Fibroblast of pulmonary artery (primary cell): ENCODE measurements at regions not wholly inside any gene's neighbourhood (a gene's known extent, or its start where the extent isn't known, plus 50 kb on each side); places are given as distances from the start of the nearest gene placed in this dataset.
"Not testable (repeated sequence)": the region's sequence is repeated elsewhere in the genome, so short reads cannot be mapped to it uniquely, and the experiment has no call there.

Source experiments
- DNase-seq: peaks from one replicate; pipeline ENCODE4 v3.0.0-alpha.2; 2010; ENCODE audit warnings: low read depth
- H3K4me3 ChIP-seq: replicated peaks from 2 replicates; pipeline ENCODE4 v1.5.1; 2011; ENCODE audit warnings: low read depth, mild to moderate bottlenecking, control low read depth, low read length, moderate library complexity
- CTCF ChIP-seq: IDR thresholded peaks from 2 replicates; pipeline ENCODE4 v1.5.1; 2011; ENCODE audit warnings: mild to moderate bottlenecking, control low read depth, low read length, inconsistent platforms; ENCODE audit errors: missing control alignments

GRCh38 chr4:134624365-134624764 is 422.8 kb upstream of the PABPC4L start:
- TF ChIP-seq CTCF: no peak
- DNase-seq: no peak
- H3K4me3 ChIP-seq: no peak overlapping the region

DNA sequence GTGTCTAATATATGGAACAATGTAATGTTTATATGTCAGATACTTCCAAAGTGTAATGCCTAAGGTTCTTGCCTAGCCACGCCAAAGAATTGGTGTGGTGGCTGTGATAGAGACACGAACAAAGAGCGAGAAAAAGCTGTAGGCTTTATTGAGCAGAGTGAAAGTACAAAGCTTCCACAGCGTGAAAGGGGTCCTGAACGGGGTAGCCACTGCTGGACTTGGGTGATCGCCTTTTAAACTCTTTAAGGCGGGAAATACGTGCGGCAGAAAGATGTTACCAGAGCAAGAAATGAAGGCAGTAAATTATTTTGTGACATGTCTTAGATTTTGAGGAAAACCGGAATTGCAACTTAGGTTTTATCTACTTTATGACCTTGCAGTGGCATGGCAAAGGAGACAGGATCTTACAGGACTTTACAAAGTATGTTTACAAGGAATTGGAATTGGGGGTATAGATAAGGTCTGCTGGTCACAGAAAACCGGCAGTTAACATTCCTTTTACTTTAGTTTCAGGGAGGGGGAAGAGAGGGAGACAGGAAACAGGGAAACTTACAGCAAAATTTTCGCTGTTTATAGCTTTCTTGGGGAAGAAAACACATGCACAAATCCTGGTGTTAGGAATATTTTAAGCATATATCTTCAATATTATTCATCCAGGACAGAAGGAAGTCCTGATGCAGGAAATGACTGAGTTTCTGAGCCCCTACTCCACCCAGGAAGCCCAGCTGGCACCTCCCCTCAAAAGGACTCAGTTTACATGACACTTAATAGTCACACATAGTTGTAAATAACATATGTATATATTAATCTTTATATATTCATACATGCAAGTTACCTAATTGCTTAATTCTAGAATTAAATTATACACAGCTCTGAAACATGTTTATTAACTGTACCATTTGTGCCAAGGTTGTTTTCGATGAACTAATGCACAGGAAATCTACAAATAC is 421.3 kb upstream of the PABPC4L start:
- peak; percentile 6 for DNase-seq

GRCh38 chr4:134622199-134622598 is 420.6 kb upstream of the PABPC4L start:
- DNase-seq: no peak
- TF ChIP-seq CTCF: no peak
- no peak overlapping the region for H3K4me3 ChIP-seq

More for the DNA sequence above, 421.3 kb upstream of the PABPC4L start:
- H3K4me3 ChIP-seq: not testable (repeated sequence)

DNA sequence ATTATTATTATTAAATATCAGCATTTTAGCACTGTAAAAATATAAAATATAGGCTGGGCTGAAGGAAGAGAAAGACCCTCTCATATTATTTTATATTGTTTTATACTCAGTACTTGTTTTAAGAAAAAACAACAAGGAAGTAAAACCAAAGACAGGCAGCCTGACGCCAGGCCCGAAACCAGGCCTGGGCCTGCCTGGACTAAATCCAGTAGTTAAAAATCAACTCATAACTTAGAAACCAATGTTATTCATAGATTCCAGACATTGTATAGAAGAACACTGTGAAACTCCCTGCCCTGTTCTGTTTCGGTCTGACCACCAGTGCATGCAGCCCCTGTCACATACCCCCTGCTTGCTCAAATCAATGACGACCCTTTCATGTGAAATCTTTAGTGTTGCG is 420.1 kb upstream of the PABPC4L start:
- H3K4me3 ChIP-seq, DNase-seq: not testable (repeated sequence)

DNA sequence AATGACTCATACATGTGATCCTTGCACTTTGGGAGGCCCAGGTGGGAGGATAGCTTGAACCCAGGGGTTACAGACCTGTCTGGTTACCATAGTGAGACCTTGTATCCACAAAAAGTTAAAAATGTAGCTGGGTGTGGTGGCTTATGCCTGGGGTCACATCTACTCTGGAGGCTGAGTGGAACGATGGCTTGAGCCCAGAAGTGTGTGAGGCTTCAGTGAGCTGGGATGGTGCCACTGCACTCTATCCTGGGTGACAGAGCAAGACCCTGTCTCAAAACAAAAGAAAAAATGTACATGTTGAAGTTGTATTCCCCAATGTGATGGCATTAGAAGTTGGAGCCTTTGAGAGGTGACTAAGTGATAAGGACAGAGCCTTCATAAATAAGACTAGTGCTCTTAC is 409.4 kb upstream of the PABPC4L start:
- TF ChIP-seq CTCF: no peak
- DNase-seq: no peak

DNA sequence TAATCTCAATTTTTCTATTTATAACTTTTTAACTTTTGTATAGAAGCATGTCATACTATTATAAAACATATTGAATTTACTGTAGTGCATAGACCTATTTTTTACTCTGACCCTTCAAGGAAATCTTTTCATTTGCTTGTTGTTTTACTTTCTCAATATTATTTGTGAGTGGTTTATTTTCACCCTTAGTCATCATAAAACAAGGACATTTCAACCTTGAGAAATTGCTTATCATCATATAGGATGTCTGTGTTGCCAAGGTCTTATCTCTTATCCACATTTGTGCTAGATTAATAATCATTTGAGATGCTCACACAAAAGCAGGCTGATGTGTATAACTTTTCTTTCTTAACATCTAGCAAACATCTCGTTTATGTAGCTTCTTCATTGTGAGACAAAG is 408.6 kb upstream of the PABPC4L start:
- DNase-seq: no peak
- no peak overlapping the region for H3K4me3 ChIP-seq
- no peak for TF ChIP-seq CTCF

More for the DNA sequence above, 409.4 kb upstream of the PABPC4L start:
- H3K4me3 ChIP-seq: no peak overlapping the region

DNA sequence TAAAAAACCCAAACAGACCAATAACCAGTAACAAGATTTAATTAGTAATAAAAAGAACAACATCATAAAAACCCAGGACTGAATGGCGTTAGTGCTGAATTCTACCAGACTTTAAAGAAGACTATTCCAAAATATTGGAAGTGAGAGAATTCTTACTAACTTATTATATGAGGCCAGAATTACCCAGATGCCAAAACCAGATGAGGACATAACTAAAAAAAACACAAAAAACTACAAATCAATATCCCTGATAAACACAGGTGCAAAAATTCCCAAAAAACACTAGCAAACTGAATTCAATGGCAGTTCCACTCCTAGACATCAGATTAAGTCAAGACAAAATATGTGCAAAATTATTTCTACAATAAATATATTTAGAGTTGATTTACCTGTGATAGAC is 400.1 kb upstream of the PABPC4L start:
- no peak overlapping the region for H3K4me3 ChIP-seq
- DNase-seq: no peak
- no peak for TF ChIP-seq CTCF

GRCh38 chr4:134591326-134591725 is 389.7 kb upstream of the PABPC4L start:
- DNase-seq: no peak
- no peak overlapping the region for H3K4me3 ChIP-seq
- TF ChIP-seq CTCF: no peak
